Posterior vena cava (tissue), 2 donors: ENCODE measurements at regions not wholly inside any gene's neighbourhood (a gene's known extent, or its start where the extent isn't known, plus 50 kb on each side); places are given as distances from the start of the nearest gene placed in this dataset.
"Not testable (repeated sequence)": the region's sequence is repeated elsewhere in the genome, so short reads cannot be mapped to it uniquely, and the experiment has no call there.

Experiments
- DNase-seq: peaks from one replicate; pipeline ENCODE4 v3.0.0-alpha.2; 2020; ENCODE audit warnings: low spot score
- intact Hi-C, 2 donors: fragments of 100-400 bp; cut with DNase I; formaldehyde crosslinking; loops; one replicate each; pipeline versions ENCODE4 v1.14.1 to v1.14.2; 2022 to 2023
- donor health status: DM: yes; HTN: yes; CAD: no.
- donor health status: DM: yes; HTN: yes; CAD: no.

DNA sequence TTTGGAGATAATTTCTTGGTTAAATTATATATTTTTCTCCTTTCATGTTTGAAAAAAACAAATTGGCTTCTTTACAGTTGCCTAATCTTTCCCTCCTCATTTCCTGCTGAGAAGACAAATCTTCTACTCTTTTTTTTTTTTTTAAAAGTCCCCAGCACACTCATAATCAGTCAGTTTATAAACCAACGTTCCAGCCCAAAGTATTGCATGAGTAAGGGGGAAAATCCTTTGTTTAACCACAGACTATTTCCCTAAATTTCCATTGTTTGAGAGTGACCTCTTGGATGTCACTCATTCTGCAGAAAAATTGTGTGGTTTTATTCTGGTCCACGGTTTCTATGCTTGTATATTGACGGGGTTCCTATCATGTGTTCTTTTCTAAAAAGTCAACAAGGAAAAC lies 55.1 kb upstream of the TLR4 start:
- intact Hi-C loops, result no loop called here
- no peak for DNase-seq

DNA sequence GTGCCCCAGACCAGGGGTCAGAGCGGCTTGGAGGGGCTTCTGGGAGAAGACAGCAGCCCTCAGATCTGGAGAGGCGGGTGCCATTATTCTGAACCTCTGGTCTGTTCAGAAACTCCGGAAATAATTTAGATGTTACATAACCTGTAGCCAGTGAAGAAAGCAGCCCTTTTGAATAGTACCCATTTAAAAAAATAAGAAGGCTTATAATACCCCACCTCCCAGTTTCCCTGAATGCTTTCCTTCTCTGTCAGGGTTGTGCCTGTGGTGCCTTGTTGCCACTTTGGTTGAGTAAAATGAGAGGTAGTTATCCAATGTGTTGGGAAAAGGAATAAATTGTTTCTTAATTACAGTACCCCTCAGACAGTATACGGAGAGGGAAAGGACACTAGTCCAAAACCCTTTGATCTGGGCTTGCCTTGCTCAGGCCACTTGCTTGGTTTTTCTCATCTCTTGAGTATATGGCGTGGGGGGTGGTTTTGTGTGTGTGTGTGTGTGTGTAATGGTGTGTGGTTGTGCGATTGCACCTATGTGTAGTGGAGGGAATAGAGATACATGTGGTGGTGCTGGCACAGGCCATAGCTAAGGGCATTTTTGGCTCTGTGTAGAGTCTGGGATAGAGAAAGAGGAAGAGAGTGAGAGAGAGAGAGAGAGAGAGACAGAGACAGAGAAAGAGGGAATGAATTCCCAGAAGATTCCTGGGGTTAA lies 59.1 kb upstream of the TLR4 start:
- no peak for DNase-seq
- intact Hi-C loops, result no loop called here

DNA sequence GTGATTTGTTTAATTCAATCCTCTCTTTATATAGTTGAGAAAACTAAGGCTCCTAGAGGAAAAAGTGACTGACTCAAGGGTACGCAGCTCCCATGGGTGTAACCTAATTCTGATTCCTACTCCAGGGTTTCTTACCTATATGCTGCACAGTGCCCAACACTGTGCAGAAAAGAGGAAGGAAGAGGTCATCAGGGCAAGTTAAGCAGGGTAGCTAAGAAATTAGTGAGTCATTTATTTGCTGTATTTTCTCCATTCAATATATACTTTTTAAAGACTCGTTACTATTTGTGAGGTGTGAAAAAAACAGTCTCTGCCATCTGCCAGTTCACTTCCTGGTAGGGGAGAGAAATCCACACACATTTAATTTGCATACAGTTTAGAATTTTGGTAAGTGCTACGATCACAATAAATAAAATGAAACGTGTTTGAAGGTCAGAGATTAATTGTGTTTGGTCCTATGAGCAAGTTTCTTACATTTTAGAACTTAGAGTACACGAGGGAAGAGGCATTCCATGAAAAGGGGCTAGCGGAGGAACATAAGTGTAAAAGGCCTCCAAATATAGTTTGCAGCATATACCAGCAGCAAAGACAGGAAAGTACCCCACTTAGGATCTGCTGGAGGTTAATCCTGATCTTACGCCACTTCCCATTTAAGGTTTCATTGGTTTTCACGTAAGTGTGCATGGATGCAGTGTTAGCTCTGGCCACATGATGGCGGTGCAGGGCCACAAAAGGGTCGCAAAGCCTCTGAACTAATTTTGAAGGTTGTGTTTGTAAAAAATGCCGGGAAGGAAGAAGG lies 59.9 kb upstream of the TLR4 start:
- DNase-seq, result peak; percentile 88
- intact Hi-C loops, result no loop called here

DNA sequence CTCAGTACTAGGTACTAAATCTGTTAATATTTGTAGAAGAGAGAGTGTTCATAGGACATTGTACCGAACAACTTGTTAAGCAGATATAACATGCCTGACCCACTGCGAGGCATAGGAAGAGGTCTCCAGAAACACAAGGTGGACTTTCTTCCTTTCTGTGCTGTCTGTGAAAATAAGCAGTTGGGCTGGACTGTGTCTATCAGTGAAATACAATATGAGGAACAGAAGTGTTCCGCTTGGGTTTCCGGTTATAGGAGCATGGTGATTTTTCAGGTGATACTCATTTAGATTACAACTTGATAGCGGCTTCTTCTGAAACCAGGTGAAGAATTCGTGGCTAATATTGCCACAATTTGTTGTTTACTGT lies 60.9 kb upstream of the TLR4 start:
- intact Hi-C loops, result no loop called here
- no peak for DNase-seq

DNA sequence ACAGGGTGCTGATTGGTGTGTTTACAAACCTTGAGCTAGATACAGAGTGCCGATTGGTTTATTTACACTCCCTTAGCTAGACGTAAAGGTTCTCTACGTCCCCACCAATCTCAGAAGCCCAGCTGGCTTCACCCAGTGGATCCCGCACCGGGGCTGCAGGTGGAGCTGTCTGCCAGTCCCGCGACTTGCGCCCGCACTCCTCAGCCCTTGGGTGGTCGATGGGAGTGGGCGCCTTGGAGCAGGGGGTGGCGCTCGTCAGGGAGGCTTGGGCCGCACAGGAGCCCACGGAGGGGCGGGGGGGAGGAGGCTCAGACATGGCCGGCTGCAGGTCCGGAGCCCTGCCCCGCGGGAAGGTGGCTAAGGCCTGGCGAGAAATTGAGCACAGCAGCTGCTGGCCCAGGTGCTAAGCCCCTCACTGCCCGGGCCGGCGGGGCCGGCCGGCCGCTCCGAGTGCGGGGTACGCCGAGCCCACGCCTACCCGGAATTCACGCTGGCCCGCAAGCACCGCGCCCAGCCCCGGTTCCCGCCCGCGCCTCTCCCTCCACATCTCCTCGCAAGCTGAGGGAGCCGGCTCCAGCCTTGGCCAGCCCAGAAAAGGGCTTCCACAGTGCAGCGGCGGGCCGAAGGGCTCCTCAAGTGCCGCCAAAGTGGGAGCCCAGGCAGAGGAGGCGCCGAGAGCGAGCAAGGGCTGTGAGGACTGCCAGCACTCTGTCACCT lies 61.5 kb upstream of the TLR4 start:
- intact Hi-C loops, result not testable (repeated sequence)

DNA sequence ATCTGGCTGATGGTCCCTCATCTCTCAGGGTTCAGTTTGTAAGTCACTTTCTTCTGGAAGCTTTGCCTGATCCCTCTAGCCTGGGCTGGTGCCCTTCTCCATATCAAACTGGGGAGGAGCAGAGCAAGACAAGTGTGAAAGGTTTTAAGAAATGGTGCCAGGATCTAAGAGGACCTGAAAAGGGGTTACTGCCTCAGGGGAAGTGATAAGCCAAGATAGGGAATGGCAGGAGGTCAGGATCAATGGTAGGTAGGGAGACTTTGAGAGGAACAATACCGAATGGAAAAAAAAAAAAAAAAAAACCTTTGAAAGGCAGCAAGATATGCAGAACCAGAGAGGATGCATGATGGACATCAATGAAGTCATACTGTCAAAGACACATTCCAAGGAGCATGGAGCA lies 67.5 kb upstream of the TLR4 start:
- no peak for DNase-seq
- intact Hi-C loops, result no loop called here

More for the DNA sequence above, 61.5 kb upstream of the TLR4 start:
- peak; percentile 79 for DNase-seq

DNA sequence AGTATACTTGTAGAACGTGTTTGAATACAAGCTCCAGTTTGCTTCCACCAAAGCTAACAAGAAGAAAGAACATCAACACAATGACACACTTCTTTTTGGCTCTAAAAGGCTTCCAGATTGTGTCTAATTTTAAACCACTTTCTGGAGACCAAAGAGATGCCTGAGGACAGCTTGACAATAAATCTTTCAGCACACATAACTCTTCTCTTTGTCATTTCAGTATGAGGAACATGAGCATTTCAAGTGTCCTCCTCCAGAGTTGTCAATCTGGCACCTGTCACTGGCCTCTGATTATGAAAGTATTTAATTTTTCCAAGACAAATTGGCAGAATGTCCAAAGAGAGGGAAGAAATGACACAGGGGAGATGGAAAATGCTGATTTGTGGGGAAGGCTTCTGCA lies 79.0 kb upstream of the TLR4 start:
- intact Hi-C loops, result no loop called here

DNA sequence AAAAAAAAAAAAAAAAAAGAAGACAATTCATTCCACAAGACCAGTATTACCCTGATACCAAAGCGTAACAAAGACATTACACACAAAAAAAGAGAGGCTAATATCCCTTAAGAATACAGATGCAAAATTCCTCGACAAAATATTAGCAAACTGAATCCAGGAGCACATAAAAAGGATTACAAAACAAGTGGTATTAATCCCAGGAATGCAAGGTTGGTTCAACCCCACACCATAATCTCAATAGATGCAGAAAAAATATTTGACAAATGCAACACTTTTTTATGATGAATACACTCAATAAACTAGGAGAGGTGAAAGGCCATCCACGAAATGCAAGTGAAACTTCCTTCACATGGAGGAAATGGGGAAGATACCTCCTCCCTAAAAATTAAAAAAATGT lies 80.1 kb upstream of the TLR4 start:
- no peak for DNase-seq
- intact Hi-C loops, result no loop called here

More for the DNA sequence above, 79.0 kb upstream of the TLR4 start:
- DNase-seq, result no peak

DNA sequence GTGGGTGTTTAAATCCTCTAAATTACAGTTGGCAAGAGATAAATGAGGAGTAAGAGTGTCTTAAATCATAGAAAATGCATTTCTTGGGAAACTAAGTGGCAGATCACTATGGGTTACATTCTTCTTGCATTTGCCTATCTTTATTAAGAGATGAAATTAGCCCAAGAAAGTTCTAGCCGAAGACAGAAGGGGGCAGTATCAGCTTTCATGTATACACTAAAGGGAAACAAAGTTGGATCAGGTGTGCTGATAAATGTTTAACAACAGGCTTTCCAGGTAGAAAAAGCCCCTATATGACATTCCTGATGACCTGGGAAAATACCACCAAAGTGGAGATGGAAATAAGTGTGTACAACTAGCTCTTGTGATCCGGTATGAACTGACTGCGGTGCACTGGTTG lies 81.9 kb upstream of the TLR4 start:
- DNase-seq, result no peak
- intact Hi-C loops, result no loop called here

DNA sequence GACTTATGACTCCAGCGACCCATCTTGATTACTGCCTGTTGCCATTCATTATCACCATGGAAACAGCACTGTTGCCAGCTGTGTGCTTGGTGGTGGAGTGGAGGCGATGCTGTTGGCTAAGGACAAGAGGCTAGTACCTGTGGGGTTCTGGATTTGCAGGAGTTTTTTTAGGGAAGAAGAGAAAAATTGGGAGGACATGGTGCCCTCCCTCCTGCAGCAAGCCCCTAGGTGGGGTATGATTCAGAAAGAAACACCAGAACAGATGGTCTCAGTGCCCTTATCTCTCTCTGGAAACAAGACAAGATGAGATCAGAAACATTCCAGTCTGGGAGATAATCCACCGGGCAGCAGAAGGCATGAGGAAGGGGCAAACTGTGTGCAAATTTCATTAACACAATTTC lies 87.8 kb upstream of the TLR4 start:
- no peak for DNase-seq
- intact Hi-C loops, result no loop called here

DNA sequence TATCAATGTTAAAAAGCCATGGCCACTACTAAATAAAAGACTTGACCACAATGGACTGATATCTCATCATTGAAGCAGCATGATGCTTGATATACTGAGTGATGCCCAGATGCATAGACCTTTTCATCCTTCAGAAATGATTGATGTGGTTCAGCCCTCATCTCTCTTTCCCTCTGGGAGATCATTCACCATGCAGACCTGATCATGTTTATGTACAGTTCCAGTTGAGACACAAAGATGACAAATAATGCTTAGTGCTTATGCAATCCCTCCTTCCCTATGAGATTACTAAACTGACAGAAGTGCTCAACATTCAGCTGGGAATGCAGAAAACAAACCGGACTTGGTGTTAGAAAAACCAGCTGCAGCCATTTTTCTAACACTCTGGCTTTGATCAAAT lies 91.9 kb upstream of the TLR4 start:
- DNase-seq, result no peak
- intact Hi-C loops, result no loop called here

DNA sequence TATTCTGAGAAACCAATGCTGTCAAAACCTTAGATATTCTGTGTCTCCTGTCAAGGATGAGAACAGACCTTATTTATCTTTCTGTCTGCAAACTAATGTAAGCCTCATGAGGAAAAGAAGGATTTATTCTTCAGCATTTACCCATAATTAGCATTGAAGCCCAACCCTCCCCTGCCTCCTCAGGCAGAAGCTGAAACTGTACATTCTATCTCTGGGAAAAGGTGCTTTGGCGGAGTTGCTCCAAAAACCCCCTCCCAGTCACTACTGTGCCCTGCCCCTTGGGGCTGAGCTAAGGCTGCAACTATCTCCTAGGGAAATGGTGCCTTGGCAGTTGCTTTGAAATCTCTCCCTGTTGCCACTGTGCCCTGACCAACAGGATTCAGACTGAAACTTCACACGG lies 106.2 kb upstream of the TLR4 start:
- DNase-seq, result no peak
- intact Hi-C loops, result no loop called here

DNA sequence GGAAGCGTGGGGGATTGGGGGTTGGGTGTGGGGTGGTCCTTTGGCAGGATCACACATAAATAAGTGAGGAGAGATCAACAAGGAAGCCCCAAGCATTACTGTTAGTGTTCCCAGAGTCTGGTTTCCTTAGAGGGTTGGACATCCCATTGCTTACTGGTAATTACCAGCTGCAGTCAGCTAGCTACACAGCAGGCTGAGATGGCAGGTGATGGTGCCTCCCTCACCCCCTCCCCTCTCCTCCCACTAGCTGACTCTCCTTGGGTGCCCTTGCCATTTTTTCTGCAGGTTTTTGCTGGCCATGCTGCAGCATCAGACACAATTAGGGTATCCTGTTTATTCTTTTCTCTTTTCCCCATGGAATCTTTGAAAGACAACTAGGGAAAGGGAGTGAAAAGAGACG lies 107.5 kb upstream of the TLR4 start:
- intact Hi-C loops, result no loop called here

DNA sequence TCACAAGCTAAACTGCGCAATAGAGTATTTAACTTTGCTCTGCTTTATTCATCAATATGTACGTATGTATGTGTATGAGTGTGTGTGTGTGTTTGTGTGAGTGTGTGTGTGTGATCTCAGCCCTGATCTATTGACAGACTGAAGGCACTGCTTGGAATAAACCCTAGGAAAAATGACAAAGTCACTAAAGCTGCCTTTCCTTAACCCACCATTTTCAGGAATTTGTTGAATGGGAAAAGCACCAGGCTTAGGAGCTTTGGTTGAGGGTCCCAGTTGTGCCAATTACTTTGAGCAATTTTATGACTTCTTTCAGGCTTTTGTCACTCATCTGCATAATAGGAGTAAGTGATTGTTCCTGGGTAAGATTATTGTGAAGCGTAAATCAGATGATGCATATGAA lies 108.6 kb upstream of the TLR4 start:
- no peak for DNase-seq
- intact Hi-C loops, result no loop called here

More for the DNA sequence above, 107.5 kb upstream of the TLR4 start:
- DNase-seq, result no peak

DNA sequence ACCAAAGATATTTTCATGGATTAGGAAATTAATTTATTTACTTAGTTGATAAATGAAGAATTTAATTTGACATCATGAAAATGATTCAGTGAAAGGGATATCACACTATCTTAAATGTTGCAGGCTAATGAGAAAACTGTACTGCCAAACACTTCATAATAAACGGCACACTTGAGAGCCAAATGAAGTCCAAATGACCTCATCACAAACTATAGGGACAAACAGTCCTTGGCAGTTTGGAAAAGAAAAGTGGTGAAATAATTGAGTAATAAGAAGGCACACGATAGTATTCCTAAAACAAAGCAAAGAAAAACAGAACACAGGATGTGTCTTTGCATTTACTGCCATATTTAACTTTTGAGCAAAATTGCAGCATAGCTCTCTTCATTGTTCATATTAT lies 116.9 kb upstream of the TLR4 start:
- intact Hi-C loops, result no loop called here
- no peak for DNase-seq

DNA sequence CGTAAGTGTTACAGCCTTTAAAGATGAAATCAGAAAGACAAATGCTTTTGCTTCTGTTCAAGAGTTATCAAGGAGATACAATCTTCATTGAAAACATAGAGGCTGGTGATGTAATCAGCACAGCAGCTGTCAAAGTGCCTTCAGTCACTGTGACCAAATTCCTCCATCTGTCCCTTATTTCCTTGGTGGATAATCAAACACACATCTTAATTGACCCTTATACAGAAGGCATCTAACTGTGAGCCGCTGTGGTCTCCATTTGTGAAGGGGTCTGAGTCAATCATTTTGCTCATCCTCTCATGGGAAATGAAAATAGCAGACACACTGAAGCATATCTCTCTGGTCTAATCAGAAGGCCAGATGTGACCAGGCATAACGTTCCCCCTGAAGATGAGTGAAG lies 130.1 kb upstream of the TLR4 start:
- DNase-seq, result no peak
- intact Hi-C loops, result no loop called here

DNA sequence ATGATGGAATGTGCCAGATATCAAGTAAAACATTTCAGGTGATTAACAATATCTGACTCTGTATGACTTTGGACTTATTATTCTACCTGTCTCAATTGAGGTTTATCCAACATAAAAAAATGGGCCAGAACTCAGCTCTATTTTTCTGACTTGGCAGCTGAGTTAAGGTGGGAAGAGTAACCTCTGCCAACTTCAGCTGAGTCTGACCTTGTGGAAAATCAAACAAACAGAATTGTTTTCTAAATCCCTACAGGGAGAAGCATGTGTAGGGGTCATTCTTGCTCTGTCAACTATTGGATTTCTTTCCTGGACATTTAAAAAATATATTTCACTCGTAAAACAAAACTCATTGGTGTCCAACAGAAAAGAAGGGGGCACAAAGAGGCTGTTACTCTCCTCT lies 139.4 kb upstream of the TLR4 start:
- intact Hi-C loops, result no loop called here
- DNase-seq, result no peak

DNA sequence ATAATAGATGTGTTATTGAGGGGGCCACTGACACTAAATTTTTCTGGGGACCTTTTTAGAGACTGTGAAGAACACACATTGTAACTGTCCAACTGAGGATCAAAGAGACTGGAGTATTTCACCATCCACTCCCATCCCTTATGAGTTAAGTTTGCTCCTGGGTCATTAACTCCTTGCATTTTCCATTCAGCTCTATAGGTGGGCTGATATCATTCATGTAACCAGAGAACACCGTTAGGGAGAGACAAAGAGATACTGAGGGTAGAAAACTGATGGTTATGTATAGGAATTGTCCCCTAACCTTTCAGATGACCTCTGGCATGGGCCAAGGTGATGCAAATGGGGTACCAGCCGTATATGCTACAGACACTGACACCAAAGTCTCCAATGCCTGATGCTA lies 142.4 kb upstream of the TLR4 start:
- no peak for DNase-seq
- intact Hi-C loops, result no loop called here

DNA sequence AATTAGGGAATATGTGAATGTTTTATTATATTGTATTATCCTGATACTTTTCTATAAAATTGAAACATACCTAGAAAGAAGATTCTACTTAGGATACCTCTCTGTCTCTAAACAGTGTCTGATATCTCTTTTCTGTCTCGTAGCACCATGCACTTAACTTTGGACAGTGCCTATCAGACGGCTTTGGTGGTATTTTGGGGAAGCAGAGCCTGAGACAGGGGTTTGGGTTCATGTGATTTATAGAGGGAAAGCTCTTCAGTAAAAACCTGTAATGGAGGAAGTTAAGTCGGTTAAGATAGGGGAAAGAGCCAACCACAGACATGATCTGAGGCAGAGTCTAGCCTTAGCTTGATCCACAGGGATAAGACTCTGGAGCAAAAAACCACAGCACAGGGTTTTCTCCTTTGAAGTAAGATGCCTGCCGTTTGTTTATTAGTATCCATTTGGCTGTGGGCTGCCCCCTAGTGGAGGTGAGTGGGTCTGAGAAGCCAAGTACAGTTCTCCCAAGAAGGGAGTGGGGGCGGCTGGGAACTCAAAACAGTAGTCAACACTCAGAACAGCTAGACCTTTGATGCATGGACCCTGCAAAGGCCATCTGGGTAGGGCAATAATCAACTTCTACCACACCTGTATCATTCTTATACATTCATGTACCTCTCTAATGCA lies 141.2 kb upstream of the ASTN2 start:
- no peak for DNase-seq

DNA sequence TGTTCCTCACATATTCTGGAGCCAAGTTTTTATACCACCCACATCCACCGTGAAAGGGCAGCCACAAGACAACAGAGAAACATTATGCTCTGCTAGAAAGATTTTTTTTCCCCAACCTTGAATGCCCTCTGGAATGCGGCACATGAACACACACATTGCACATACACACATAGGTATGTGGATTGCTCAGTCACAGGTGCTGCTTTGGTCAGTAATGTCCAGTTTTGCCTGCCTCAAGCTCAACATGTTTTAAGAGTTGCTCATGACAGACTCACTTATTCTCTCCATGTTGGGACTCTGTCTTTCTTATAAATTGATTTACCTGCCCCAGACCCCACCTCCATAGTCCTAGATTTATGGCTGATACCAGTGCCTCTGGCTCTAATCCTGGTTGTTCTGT lies 138.0 kb upstream of the ASTN2 start:
- intact Hi-C loops, result no loop called here
- no peak for DNase-seq

More for the DNA sequence above, 141.2 kb upstream of the ASTN2 start:
- intact Hi-C loops, result no loop called here
